Neural crest cell (in vitro differentiated cells): ENCODE measurements at regions not wholly inside any gene's neighbourhood (a gene's known extent, or its start where the extent isn't known, plus 50 kb on each side); places are given as distances from the start of the nearest gene placed in this dataset.
A peak's percentile ranks its signal among the peaks of the same experiment; 100 is the strongest.

ENCODE experiments used
- DNase-seq: peaks from one replicate; pipeline ENCODE4 v3.0.0; 2021; ENCODE audit warnings: low read depth, mixed read lengths, low spot score
- H3K27ac Mint-ChIP-seq: one replicate; pipeline ENCODE4 v1.8.0; 2021; ENCODE audit warnings: mild to moderate bottlenecking, mixed read lengths; ENCODE audit not compliant: unreplicated experiment
- H3K27me3 Mint-ChIP-seq: 2 replicates; pipeline ENCODE4 v1.8.0; 2021; ENCODE audit warnings: low read depth, mild to moderate bottlenecking, mixed read lengths
- H3K36me3 Mint-ChIP-seq: 2 replicates; pipeline ENCODE4 v1.8.0; 2021; ENCODE audit warnings: low read depth, mild to moderate bottlenecking, mixed read lengths
- H3K4me1 Mint-ChIP-seq: 2 replicates; pipeline ENCODE4 v1.8.0; 2021; ENCODE audit warnings: mixed read lengths
- H3K4me3 Mint-ChIP-seq: one replicate; pipeline ENCODE4 v1.8.0; 2021; ENCODE audit warnings: mild to moderate bottlenecking, mixed read lengths
- H3K9me3 Mint-ChIP-seq: 2 replicates; pipeline ENCODE4 v1.8.0; 2021; ENCODE audit warnings: mixed read lengths
- TF ChIP-seq, protein P1 (sequence below): fragments of 200-600 bp; sonication (generic); conservative IDR thresholded peaks from 2 replicates; pipeline ENCODE4 v1.5.0; 2021; ENCODE audit warnings: antibody characterized with exemption, mild to moderate bottlenecking

- TF ChIP-seq, protein P1, sequence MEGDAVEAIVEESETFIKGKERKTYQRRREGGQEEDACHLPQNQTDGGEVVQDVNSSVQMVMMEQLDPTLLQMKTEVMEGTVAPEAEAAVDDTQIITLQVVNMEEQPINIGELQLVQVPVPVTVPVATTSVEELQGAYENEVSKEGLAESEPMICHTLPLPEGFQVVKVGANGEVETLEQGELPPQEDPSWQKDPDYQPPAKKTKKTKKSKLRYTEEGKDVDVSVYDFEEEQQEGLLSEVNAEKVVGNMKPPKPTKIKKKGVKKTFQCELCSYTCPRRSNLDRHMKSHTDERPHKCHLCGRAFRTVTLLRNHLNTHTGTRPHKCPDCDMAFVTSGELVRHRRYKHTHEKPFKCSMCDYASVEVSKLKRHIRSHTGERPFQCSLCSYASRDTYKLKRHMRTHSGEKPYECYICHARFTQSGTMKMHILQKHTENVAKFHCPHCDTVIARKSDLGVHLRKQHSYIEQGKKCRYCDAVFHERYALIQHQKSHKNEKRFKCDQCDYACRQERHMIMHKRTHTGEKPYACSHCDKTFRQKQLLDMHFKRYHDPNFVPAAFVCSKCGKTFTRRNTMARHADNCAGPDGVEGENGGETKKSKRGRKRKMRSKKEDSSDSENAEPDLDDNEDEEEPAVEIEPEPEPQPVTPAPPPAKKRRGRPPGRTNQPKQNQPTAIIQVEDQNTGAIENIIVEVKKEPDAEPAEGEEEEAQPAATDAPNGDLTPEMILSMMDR, result peak; percentile 63
- no peak overlapping the region for H3K27ac Mint-ChIP-seq
- DNase-seq, result no peak
- peaks cover 5% of the 10 kb centered on the region for H3K9me3 Mint-ChIP-seq
- H3K27me3 Mint-ChIP-seq, result no peaks in the 10 kb centered on the region
- no peak overlapping the region for H3K4me3 Mint-ChIP-seq
- no peaks in the 10 kb centered on the region for H3K36me3 Mint-ChIP-seq
- H3K4me1 Mint-ChIP-seq, result peaks cover 6% of the 10 kb centered on the region
These were observed 1019.6 kb upstream of the PIK3C3 start for GRCh38 chr18:40935423-40935822.

- Mint-ChIP-seq H3K4me3 (no peak overlapping the region), H3K27me3 (no peaks in the 10 kb centered on the region), H3K36me3 (no peaks in the 10 kb centered on the region), H3K4me1 (peaks cover 9% of the 10 kb centered on the region), H3K9me3 (peaks cover 5% of the 10 kb centered on the region), H3K27ac (no peak overlapping the region)
- no peak for DNase-seq
- TF ChIP-seq, protein P1, result no peak
These were observed 1022.2 kb upstream of the PIK3C3 start for GRCh38 chr18:40932862-40933261.

DNA sequence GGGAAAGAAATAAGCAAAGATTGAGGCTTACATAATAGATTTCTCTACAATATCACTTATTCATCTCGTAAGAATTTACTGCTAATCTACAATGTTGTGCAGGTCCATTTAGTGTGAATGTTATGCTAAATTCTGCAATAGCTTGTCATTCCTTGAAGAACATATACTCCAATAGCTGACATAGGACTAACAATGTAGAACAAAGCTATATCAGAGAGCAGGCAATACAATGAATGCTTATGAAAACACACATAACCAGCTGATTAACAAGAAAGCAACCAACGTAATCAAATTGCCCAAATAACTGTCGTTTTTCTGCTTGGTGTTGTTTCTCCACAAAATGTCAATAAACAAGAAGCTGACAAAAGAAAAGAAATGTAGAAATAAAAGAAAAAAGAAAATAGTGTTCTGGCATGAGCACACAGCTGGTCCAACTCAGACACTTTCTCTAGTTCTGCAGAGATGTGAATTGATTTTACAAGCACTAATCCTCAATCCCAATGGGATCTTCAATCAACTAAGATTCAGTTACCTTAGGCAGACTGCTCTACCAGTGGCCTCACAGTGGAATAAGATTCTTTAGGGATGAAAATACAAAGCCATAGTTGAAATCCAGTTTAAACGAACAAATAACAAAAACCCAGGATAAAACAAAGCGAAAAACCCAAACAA, 1024.7 kb upstream of the PIK3C3 start:
- H3K27ac Mint-ChIP-seq, result no peak overlapping the region
- no peak overlapping the region for H3K4me3 Mint-ChIP-seq
- no peaks in the 10 kb centered on the region for H3K9me3 Mint-ChIP-seq
- H3K27me3 Mint-ChIP-seq, result no peaks in the 10 kb centered on the region
- peaks cover 9% of the 10 kb centered on the region for H3K4me1 Mint-ChIP-seq
- H3K36me3 Mint-ChIP-seq, result no peaks in the 10 kb centered on the region
- DNase-seq, result no peak
- TF ChIP-seq, protein P1, result no peak

DNA sequence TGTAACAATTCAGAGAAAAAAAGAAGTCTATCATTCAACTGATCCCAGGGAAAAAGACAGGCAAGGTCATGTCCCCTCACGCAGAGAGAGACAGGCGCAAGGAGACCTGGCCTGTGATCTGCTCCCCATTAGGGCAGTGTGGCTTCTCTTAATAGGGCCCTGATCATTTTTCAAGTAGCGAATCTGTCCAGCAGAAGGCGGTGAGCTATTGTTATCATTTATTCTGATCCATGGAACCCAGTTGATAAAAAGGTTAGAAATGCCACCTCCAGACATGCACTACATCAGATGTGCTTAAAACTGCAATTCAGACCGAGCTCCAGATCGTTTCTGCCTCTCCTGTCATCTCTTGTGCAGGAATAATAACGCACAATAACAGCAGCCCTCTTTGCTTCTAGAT, 1025.6 kb upstream of the PIK3C3 start:
- Mint-ChIP-seq H3K9me3 (no peaks in the 10 kb centered on the region), H3K27me3 (no peaks in the 10 kb centered on the region), H3K27ac (no peak overlapping the region), H3K4me3 (no peak overlapping the region), H3K4me1 (peaks cover 9% of the 10 kb centered on the region), H3K36me3 (no peaks in the 10 kb centered on the region)
- TF ChIP-seq, protein P1, result no peak
- no peak for DNase-seq

DNA sequence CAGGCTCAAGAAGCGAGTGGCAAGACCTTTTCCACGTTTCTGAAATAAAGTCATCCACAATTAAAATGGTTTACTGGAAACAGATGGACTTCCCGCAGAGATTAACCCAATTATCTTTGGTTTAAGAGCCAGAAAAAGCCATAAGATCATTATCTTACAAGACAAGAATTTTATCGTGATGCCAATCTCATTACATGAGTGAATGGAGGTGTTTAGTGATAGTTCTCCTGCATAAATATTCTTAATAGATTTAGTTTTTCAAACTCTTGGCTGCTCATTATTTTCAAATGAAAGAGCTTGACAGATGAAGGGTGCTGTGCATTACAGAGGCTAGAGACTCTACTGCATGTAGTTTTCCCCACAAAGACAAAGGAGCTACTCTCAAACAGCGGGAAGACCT, 1028.4 kb upstream of the PIK3C3 start:
- no peaks in the 10 kb centered on the region for H3K27me3 Mint-ChIP-seq

More for the DNA sequence above, 1028.4 kb upstream of the PIK3C3 start:
- Mint-ChIP-seq H3K27ac (no peak overlapping the region), H3K36me3 (no peaks in the 10 kb centered on the region), H3K9me3 (peaks cover 3% of the 10 kb centered on the region), H3K4me1 (peaks cover 23% of the 10 kb centered on the region), H3K4me3 (no peak overlapping the region)
- DNase-seq, result no peak
- TF ChIP-seq, protein P1, result no peak
